HCT116 (cell line): ENCODE measurements at regions not wholly inside any gene's neighbourhood (a gene's known extent, or its start where the extent isn't known, plus 50 kb on each side); places are given as distances from the start of the nearest gene placed in this dataset.

ENCODE experiments used
- CTCF ChIP-seq, 3 experiments: fragments of 200-600 bp in 1 of 3; sonication (generic) in 1 of 3; IDR thresholded peaks in 2 of 3; conservative IDR thresholded peaks in 1 of 3; 2 replicates each; pipeline ENCODE4 v1.5.1; 2012 to 2017; ENCODE audit warnings: low read depth in 2 of 3, low read length in 2 of 3, antibody characterized with exemption in 1 of 3, borderline replicate concordance in 1 of 3, control low read depth in 1 of 3, mild to moderate bottlenecking in 1 of 3, mixed read lengths in 1 of 3, mixed run types in 1 of 3, moderate library complexity in 1 of 3; ENCODE audit not compliant: insufficient read depth in 1 of 3
- EZH2 ChIP-seq: fragments of 200-600 bp; sonication (generic); IDR thresholded peaks from 2 replicates; pipeline ENCODE4 v1.6.1; 2017; ENCODE audit warnings: antibody characterized with exemption, mixed run types
- EZH2phosphoT487 ChIP-seq: fragments of 200-600 bp; IDR thresholded peaks from 2 replicates; pipeline ENCODE4 v1.6.1; 2018; ENCODE audit warnings: antibody characterized with exemption, borderline replicate concordance
- FOSL1 ChIP-seq: IDR thresholded peaks from 2 replicates; pipeline ENCODE4 v1.6.1; 2012; ENCODE audit warnings: low read depth
- MAX ChIP-seq: IDR thresholded peaks from 2 replicates; pipeline ENCODE4 v1.6.1; 2012
- POLR2A ChIP-seq: IDR thresholded peaks from 2 replicates; pipeline ENCODE4 v1.7.0; 2011; ENCODE audit warnings: borderline replicate concordance; ENCODE audit not compliant: insufficient read depth, insufficient read length; ENCODE audit errors: extremely low read depth
- POLR2AphosphoS5 ChIP-seq: IDR thresholded peaks from 2 replicates; pipeline ENCODE4 v1.6.1; 2011; ENCODE audit warnings: mild to moderate bottlenecking, low read depth, low read length, moderate library complexity
- RAD21 ChIP-seq: IDR thresholded peaks from 2 replicates; pipeline ENCODE4 v1.6.1; 2012; ENCODE audit warnings: low read depth, mild to moderate bottlenecking
- REST ChIP-seq: IDR thresholded peaks from 2 replicates; pipeline ENCODE4 v1.6.1; 2012; ENCODE audit warnings: low read depth
- SRF ChIP-seq: IDR thresholded peaks from 2 replicates; pipeline ENCODE4 v1.6.1; 2012; ENCODE audit warnings: low read depth
- ZNF274 ChIP-seq: fragments of 200-500 bp; sonication (Bioruptor generic); IDR thresholded peaks from 2 replicates; pipeline ENCODE4 v1.6.1; 2014; ENCODE audit warnings: mild to moderate bottlenecking, low read depth, low read length, inconsistent platforms

- no peak for TF ChIP-seq EZH2phosphoT487
- no peak for TF ChIP-seq CTCF (IDR thresholded peaks at IDR 0.05 in 2 of 3, conservative IDR thresholded peaks at IDR 0.05 in 1 of 3; ENCODE audit: borderline replicate concordance in 1 of 3, insufficient read depth in 1 of 3, low read depth in 2 of 3, low read length in 2 of 3)
- no peak for TF ChIP-seq REST
- no peak for TF ChIP-seq POLR2A
- TF ChIP-seq SRF, result no peak
- no peak for TF ChIP-seq POLR2AphosphoS5
- no peak for TF ChIP-seq ZNF274
- no peak for TF ChIP-seq RAD21
- TF ChIP-seq MAX, result no peak
- no peak for TF ChIP-seq FOSL1
- TF ChIP-seq EZH2, result no peak
Observed at GRCh38 chr1:212164095-212164872, 120.9 kb upstream of the PPP2R5A start.
